ENCODE measurements at regions not wholly inside any gene's neighbourhood (a gene's known extent, or its start where the extent isn't known, plus 50 kb on each side); places are given as distances from the start of the nearest gene placed in this dataset.

GRCh38 chr15:66883284-66883911 is 181.4 kb downstream of the SMAD6 start (continued):
- no peak for TF ChIP-seq CBX8 (IDR thresholded peaks at IDR 0.05; ENCODE audit: borderline replicate concordance, low read depth, low read length)
- TF ChIP-seq TAF7 (optimal IDR thresholded peaks at IDR 0.05; ENCODE audit: borderline replicate concordance, low read depth, low read length), result no peak
- peak; percentile 75 for TF ChIP-seq ASH2L (IDR thresholded peaks at IDR 0.05; ENCODE audit: low read length)
- TF ChIP-seq BACH1 (IDR thresholded peaks at IDR 0.05; ENCODE audit: low read length), result peak; percentile 90
- TF ChIP-seq JUND (IDR thresholded peaks at IDR 0.05; ENCODE audit: low read length), result peak; percentile 97
- peak; percentile 69; the same call in 1 of the 2 replicates for TF ChIP-seq JUN (IDR thresholded peaks at IDR 0.05; ENCODE audit: low read depth, low read length)
- TF ChIP-seq CTCF (IDR thresholded peaks at IDR 0.05; ENCODE audit: control extremely low read depth in 1 of 3, insufficient read depth in 1 of 3, low read depth in 1 of 3, low read length in 3 of 3), result no peak
- TF ChIP-seq HDAC2 (IDR thresholded peaks at IDR 0.05; ENCODE audit: borderline replicate concordance in 1 of 2, low read depth in 2 of 2, low read length in 2 of 2), result peak in 1 of 2 experiments; percentile 87; a peak in 2 of 4 replicates
- no peak for TF ChIP-seq KDM1A (IDR thresholded peaks at IDR 0.05; ENCODE audit: borderline replicate concordance, low read length)
- no peak for TF ChIP-seq FOSL1 (IDR thresholded peaks at IDR 0.05; ENCODE audit: insufficient read depth, low read depth, low read length)
- TF ChIP-seq ATF2 (IDR thresholded peaks at IDR 0.05; ENCODE audit: low read length), result no peak
- no peak for TF ChIP-seq RXRA (IDR thresholded peaks at IDR 0.05; ENCODE audit: insufficient read depth, low read depth, low read length)
- no peak for TF ChIP-seq POU5F1 (IDR thresholded peaks at IDR 0.05; ENCODE audit: low read depth, low read length)
- peak; percentile 72; the same call in 1 of the 2 replicates for TF ChIP-seq MAFK (IDR thresholded peaks at IDR 0.05; ENCODE audit: low read depth, low read length)
